ENCODE measurements at regions not wholly inside any gene's neighbourhood (a gene's known extent, or its start where the extent isn't known, plus 50 kb on each side); places are given as distances from the start of the nearest gene placed in this dataset.

DNA sequence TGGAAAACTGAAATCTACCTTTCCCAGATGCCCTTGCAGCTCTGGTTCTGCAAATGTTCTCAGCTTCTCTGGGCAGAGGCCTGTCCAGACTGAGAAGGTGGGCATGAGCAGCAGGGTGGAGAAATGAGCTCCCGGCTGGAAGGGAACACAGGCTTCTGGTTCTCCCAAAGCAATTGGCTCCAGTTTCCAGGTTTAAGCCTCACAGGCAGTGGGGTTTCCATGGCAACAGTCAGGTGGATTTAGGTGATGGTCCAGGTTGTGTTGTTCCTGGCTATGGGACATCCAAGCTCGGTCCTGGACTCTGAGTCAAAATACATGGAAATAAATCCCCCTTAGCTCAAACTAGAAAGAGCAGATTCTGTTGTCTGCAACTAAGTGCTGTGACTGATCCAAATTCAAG, 94.6 kb upstream of the IQSEC1 start:
- no peak overlapping the region for H3K4me3 Mint-ChIP-seq
- H3K9me3 Mint-ChIP-seq: no peaks in the 10 kb centered on the region
- H3K4me1 Mint-ChIP-seq (ENCODE audit: unreplicated experiment): no peaks in the 10 kb centered on the region
- no peaks in the 10 kb centered on the region for H3K36me3 Mint-ChIP-seq
- peaks cover 12% of the 10 kb centered on the region for H3K27me3 Mint-ChIP-seq
- no peak for DNase-seq (ENCODE audit: extremely low spot score, unreplicated experiment)
- TF ChIP-seq, protein P1, sequence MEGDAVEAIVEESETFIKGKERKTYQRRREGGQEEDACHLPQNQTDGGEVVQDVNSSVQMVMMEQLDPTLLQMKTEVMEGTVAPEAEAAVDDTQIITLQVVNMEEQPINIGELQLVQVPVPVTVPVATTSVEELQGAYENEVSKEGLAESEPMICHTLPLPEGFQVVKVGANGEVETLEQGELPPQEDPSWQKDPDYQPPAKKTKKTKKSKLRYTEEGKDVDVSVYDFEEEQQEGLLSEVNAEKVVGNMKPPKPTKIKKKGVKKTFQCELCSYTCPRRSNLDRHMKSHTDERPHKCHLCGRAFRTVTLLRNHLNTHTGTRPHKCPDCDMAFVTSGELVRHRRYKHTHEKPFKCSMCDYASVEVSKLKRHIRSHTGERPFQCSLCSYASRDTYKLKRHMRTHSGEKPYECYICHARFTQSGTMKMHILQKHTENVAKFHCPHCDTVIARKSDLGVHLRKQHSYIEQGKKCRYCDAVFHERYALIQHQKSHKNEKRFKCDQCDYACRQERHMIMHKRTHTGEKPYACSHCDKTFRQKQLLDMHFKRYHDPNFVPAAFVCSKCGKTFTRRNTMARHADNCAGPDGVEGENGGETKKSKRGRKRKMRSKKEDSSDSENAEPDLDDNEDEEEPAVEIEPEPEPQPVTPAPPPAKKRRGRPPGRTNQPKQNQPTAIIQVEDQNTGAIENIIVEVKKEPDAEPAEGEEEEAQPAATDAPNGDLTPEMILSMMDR (conservative IDR thresholded peaks at IDR 0.05): no peak
- H3K27ac Mint-ChIP-seq: no peak overlapping the region

DNA sequence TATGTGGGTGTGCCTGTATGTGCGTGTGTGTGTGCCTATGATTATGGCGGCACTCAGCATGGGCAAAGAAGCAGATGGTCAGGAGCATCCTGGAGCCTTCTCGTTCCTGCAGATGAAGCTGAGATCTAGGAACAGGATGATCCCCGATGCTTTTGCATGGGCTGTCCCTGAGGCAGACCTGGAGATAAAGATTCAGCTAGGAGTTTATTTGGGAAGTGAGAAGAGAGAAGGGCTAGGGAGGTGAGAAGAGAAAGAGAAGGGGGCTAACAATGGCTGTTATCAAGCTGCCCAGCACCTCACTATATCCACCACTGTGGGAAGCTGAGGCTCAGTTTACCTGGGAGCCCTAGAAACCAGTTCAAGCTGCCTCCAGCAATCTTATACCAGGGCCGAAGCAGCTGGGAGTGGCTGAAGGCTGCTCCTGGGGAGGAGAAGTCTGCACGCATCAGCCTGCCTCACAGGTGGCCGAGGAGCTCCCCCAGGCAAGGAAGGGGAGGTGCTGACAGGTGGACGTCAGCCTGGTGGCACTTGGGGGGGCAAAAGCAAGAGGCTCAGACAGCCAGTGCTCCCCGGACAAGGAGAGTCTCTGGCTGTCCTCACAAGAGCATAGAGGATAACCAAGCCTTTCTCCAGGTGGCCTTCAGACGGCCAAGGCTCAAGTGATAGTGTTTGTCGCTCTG, 94.0 kb upstream of the IQSEC1 start:
- Mint-ChIP-seq H3K4me3 (no peak overlapping the region), H3K27ac (no peak overlapping the region), H3K9me3 (no peaks in the 10 kb centered on the region), H3K4me1 (ENCODE audit: unreplicated experiment) (no peaks in the 10 kb centered on the region), H3K36me3 (no peaks in the 10 kb centered on the region), H3K27me3 (peaks cover 12% of the 10 kb centered on the region)
- no peak for DNase-seq (ENCODE audit: extremely low spot score, unreplicated experiment)
- TF ChIP-seq, protein P1 (conservative IDR thresholded peaks at IDR 0.05): no peak

DNA sequence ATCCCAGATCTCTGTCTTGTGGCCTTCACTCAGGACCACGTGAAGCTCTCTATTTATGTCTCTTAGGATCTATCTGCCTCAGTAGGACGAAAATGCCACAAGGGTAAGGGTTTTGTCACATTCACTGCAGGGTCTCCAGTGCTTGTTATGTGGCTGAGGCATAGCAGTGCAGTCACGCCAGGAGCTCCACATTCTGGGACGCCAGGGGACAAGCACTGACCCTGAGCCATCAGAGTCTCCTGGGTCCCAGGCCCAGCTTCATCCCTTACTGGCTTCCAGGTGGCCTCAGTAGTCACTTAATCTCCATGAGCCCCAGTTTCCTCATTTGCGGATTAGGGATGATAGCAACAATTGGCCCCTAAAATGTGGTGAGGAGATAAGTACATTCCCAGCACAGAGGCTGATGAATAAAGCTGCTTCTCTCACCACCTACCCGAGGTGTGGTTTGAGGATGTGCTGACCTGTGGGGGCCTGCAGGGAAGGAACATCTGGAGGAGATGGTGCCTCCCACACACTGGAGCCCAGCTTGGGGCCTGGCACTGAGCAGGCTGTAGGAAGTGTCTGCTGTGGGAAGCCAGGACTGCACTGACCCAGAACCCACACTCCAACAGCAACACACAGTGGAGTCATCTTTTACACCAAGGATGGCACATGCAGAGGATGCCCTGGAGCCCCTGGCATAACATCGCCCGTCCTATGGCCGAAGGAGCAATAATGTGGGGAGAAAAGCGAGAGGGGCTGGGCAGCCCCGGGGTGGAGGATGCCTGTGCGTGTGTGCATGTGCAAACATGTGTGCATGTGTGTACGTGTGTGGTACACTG, 93.2 kb upstream of the IQSEC1 start:
- Mint-ChIP-seq H3K4me3 (no peak overlapping the region), H3K27me3 (peaks cover 12% of the 10 kb centered on the region), H3K9me3 (no peaks in the 10 kb centered on the region), H3K27ac (no peak overlapping the region), H3K36me3 (no peaks in the 10 kb centered on the region), H3K4me1 (ENCODE audit: unreplicated experiment) (no peaks in the 10 kb centered on the region)
- no peak for DNase-seq (ENCODE audit: extremely low spot score, unreplicated experiment)
- TF ChIP-seq, protein P1 (conservative IDR thresholded peaks at IDR 0.05): no peak

DNA sequence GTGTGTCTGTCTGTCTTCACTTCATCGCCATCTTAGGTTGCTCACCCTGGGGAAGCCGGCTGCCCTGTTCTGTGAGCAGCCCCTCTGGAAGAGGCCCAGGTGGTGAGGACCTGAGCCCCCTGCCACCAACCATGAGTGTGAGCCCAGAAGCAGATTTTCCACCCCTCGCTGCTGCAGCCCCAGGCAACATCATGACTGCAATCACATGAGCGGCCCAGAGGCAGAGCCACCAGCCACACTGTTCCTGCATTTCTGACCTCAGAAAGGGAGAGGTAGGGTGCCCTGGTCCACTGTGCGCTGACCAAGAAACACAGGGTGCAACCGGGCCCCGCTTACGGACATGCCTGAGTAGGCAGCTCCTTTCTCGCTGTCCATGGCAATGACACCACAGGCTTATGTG, 92.3 kb upstream of the IQSEC1 start:
- Mint-ChIP-seq H3K4me1 (ENCODE audit: unreplicated experiment) (peaks cover 6% of the 10 kb centered on the region), H3K27me3 (peaks cover 12% of the 10 kb centered on the region), H3K36me3 (no peaks in the 10 kb centered on the region), H3K4me3 (no peak overlapping the region), H3K27ac (no peak overlapping the region), H3K9me3 (no peaks in the 10 kb centered on the region)
- DNase-seq (ENCODE audit: extremely low spot score, unreplicated experiment): no peak
- TF ChIP-seq, protein P1 (conservative IDR thresholded peaks at IDR 0.05): no peak

DNA sequence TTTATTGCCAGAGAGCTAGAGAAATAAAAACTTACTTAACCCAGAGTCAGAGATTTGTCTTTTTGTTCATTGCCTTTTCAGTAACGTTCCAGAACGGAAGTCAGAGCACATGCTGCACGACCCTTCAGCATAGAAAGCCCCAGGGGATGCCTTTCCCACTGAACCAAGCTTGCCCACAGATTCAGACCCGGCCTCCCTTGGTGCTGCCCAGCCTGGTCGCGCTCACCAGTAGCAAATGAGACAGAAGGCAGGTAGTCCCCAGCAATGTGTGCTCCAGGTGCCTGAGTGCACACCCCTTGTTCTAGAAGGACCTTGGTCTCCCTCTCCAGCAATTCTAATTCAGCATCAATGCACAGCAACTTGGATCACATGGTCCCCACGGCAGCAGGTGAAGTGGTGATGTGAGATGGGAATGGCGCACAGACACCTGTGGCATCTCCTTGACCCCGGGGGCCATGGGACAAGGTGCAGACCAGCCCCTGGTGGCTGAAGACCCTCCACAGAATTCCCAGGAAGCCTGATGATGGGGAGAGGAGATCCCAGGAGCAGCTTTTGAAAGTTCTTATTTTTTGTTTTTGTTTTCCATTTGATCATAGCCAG, 91.8 kb upstream of the IQSEC1 start:
- Mint-ChIP-seq H3K4me3 (no peak overlapping the region), H3K9me3 (no peaks in the 10 kb centered on the region), H3K4me1 (ENCODE audit: unreplicated experiment) (peaks cover 6% of the 10 kb centered on the region), H3K27me3 (peaks cover 12% of the 10 kb centered on the region), H3K36me3 (no peaks in the 10 kb centered on the region), H3K27ac (no peak overlapping the region)
- TF ChIP-seq, protein P1 (conservative IDR thresholded peaks at IDR 0.05): no peak
- DNase-seq (ENCODE audit: extremely low spot score, unreplicated experiment): no peak
